ENCODE measurements at regions not wholly inside any gene's neighbourhood (a gene's known extent, or its start where the extent isn't known, plus 50 kb on each side); places are given as distances from the start of the nearest gene placed in this dataset.

DNA sequence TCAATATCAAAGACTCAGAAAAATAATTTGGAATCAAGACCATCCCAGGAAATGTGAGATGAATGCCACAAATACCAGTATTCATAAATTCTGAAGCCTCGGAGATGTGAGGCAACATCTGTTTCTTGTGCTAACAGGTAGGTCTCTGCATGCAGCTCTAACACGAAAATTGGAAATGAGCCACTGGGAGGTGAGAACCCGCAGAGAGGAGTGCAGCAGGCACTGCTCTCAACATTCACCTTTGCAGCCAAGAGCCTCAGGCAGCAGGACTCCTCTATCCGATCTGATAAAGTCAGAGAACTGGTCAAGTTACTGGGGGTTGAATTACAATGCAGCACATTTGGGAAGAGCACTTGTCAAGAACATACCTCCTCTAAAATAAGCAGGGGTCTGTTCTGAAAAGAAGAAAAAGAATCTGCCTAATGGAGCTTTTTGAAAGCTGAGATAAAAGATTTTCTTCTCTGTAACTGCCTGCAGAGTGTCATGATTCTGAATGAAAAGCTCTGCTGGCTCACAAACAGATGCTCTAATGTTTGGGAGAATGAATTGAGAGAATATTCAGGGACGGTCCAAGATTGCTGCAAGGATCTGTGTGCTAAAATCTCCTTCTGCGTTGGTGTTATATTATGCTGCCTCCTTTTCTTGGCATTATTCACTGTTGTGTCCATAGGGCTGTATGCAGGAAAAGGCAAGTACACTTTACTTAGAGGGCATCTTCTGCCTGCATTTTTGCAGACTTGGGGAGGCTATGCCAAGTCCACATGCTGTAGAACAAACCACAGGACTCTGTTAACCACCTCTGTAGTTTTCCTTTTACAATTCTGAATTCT is 209.6 kb upstream of the KRR1 start:
- Histone ChIP-seq H3K27me3 (no peaks in the 10 kb centered on the region), H3K4me3 (no peak overlapping the region), H3K4me1 (peaks cover 9 to 57% (median 42%) of the 10 kb centered on the region in 12 donors), H3K36me3 (no peaks in the 10 kb centered on the region), H3K9me3 (no peaks in the 10 kb centered on the region), H3K27ac (peak overlapping the region in 8 of 12 donors; percentile 63 to 78 (median 75))
- TF ChIP-seq POLR2A (IDR thresholded peaks at IDR 0.05) = no peak
- no peak for TF ChIP-seq CTCF (IDR thresholded peaks at IDR 0.05)
- DNase-seq (no peak), ATAC-seq (peak in 1 of 4 donors; percentile 42)
- 31 to 44% (median 35%) methylated on average over 6 of the region's 6 CpGs for WGBS, 4 donors
- intact Hi-C loops (cut with DNase I) = loop anchor here in 7 of 10 donors (5.0 to 10.0 kb wide), 4 partner anchors 156 to 314 kb away; partner anchors contain the start of gene PHLDA1 (in 5 of the 7)

DNA sequence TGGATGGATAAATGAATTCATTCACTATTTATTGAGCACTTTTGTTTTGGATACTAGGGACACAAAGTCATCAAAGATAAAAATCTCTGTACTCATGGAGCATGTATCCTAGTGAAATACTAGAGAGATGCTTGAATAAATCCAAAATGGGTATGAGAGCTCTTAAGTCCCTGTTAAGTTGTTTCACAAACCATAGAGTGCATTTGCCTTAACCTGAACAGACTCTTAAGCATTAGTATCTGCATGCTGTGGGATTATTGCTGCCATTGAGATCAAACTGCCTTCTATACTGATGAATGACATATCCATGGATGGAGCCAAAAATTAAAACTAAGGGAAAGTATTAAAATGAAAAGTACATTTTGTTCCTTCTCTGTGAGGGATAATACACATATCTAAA is 206.5 kb upstream of the KRR1 start:
- no peaks in the 10 kb centered on the region for H3K9me3 ChIP-seq
- H3K27ac ChIP-seq = no peak overlapping the region
- no peaks in the 10 kb centered on the region for H3K27me3 ChIP-seq
- no peak overlapping the region for H3K4me3 ChIP-seq
- DNase-seq (no peak), ATAC-seq (no peak)
- H3K36me3 ChIP-seq = no peaks in the 10 kb centered on the region
- H3K4me1 ChIP-seq = peaks cover 9 to 26% (median 24%) of the 10 kb centered on the region in 12 donors
- intact Hi-C loops (cut with DNase I) = no loop called here
- TF ChIP-seq CTCF (IDR thresholded peaks at IDR 0.05) = no peak
- TF ChIP-seq POLR2A (IDR thresholded peaks at IDR 0.05) = no peak

GRCh38 chr12:75716291-75717025 is 205.0 kb upstream of the KRR1 start:
- Histone ChIP-seq H3K36me3 (no peaks in the 10 kb centered on the region), H3K4me3 (no peak overlapping the region), H3K27ac (no peak overlapping the region), H3K4me1 (peaks cover 2 to 24% (median 16%) of the 10 kb centered on the region in 12 donors), H3K27me3 (no peaks in the 10 kb centered on the region), H3K9me3 (no peaks in the 10 kb centered on the region)
- intact Hi-C loops (cut with DNase I) = no loop called here
- DNase-seq (no peak), ATAC-seq (no peak)
- no peak for TF ChIP-seq POLR2A (IDR thresholded peaks at IDR 0.05)
- no peak for TF ChIP-seq CTCF (IDR thresholded peaks at IDR 0.05)
- WGBS, 4 donors = 85 to 90% (median 86%) methylated on average over 5 of the region's 5 CpGs

DNA sequence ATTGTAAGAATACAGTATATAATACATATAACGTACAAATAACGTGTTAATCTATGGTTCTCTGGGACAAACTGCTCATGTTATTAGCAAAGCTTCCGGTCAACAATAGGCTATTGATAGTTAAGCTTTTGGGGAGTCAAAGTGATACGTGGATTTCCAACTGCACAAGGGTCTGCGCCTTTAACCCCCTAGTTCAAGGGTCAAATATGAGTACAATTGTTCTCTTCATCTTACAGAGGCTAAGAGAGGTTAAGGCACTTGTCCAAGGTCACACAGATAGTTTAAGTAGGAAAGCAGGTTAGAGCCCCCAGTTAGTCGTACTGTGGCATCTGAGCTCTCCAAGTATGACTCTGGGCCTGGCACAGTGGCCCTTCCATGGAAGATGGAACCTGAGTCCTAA is 204.3 kb upstream of the KRR1 start:
- Histone ChIP-seq H3K27ac (no peak overlapping the region), H3K27me3 (no peaks in the 10 kb centered on the region), H3K36me3 (no peaks in the 10 kb centered on the region), H3K9me3 (no peaks in the 10 kb centered on the region), H3K4me1 (peaks cover 0 to 18% (median 10%) of the 10 kb centered on the region in 12 donors), H3K4me3 (no peak overlapping the region)
- ATAC-seq = no peak
- 94 to 97% (median 95%) methylated on average over 6 of the region's 6 CpGs for WGBS, 4 donors
- intact Hi-C loops (cut with DNase I) = no loop called here
- TF ChIP-seq CTCF (IDR thresholded peaks at IDR 0.05) = no peak
- no peak for TF ChIP-seq POLR2A (IDR thresholded peaks at IDR 0.05)
- DNase-seq = no peak

Data from heart left ventricle (tissue), 16 donors.